ENCODE measurements at regions not wholly inside any gene's neighbourhood (a gene's known extent, or its start where the extent isn't known, plus 50 kb on each side); places are given as distances from the start of the nearest gene placed in this dataset.

- Histone ChIP-seq H3K4me3 (ENCODE audit: control extremely low read depth in 1 of 5, extremely low read depth in 1 of 5, insufficient read depth in 1 of 5, low read depth in 2 of 5, low read length in 4 of 5) (no peak overlapping the region), H3K4me1 (ENCODE audit: control insufficient read depth in 2 of 2, insufficient read depth in 2 of 2, low read length in 2 of 2) (no peaks in the 10 kb centered on the region), H3K27me3 (replicated peaks in 1 of 4; ENCODE audit: control extremely low read depth in 1 of 4, control insufficient read depth in 3 of 4, insufficient read depth in 4 of 4, low read length in 3 of 4) (no peaks in the 10 kb centered on the region), H2AFZ (ENCODE audit: insufficient read depth, low read depth, low read length, poor library complexity, severe bottlenecking) (no peak overlapping the region), H4K20me1 (ENCODE audit: control insufficient read depth, insufficient read depth, low read length, poor library complexity, severe bottlenecking) (no peaks in the 10 kb centered on the region), H3K9ac (ENCODE audit: low read length) (no peak overlapping the region), H3K36me3 (replicated peaks in 1 of 2; ENCODE audit: control extremely low read depth in 1 of 2, control insufficient read depth in 1 of 2, extremely low read depth in 1 of 2, insufficient read depth in 2 of 2, low read length in 1 of 2) (no peaks in the 10 kb centered on the region), H3K79me2 (ENCODE audit: control insufficient read depth, insufficient read depth, low read length) (no peaks in the 10 kb centered on the region), H3K9me3 (ENCODE audit: control extremely low read depth in 1 of 3, control insufficient read depth in 2 of 3, insufficient read depth in 1 of 3, low read length in 2 of 3) (no peaks in the 10 kb centered on the region), H3K27ac (ENCODE audit: low read length in 2 of 2) (no peak overlapping the region), H3K4me2 (replicated peaks; ENCODE audit: low read depth, low read length, poor library complexity, severe bottlenecking) (no peak overlapping the region)
- TF ChIP-seq EZH2 (IDR thresholded peaks at IDR 0.05; ENCODE audit: borderline replicate concordance, insufficient read depth, low read depth, low read length, poor library complexity, severe bottlenecking), result no peak
- no peak for TF ChIP-seq CTCF (IDR thresholded peaks at IDR 0.05)
- no peak overlapping the region for H3K27ac Mint-ChIP-seq
- no peaks in the 10 kb centered on the region for H3K4me1 Mint-ChIP-seq
- CTCF ChIA-PET, result no interaction called here
- POLR2A ChIA-PET, result no interaction called here
- no peak overlapping the region for H3K4me3 Mint-ChIP-seq
- 83% methylated on average over 1 of the region's 1 CpG for WGBS (ENCODE audit: insufficient coverage)
- no peaks in the 10 kb centered on the region for H3K27me3 Mint-ChIP-seq
- ATAC-seq (ENCODE audit: low read depth) (no peak), DNase-seq (no peak)
- intact Hi-C loops (cut with micrococcal nuclease), result no loop called here
- no peaks in the 10 kb centered on the region for H3K9me3 Mint-ChIP-seq (ENCODE audit: insufficient read depth)
Observed at GRCh38 chr9:101999441-101999840, 261.0 kb upstream of the GRIN3A start.

- Histone ChIP-seq H3K4me1 (ENCODE audit: control insufficient read depth in 2 of 2, insufficient read depth in 2 of 2, low read length in 2 of 2) (no peaks in the 10 kb centered on the region), H3K9ac (ENCODE audit: low read length) (no peak overlapping the region), H3K27ac (ENCODE audit: low read length in 2 of 2) (no peak overlapping the region), H3K4me2 (replicated peaks; ENCODE audit: low read depth, low read length, poor library complexity, severe bottlenecking) (no peak overlapping the region), H3K9me3 (ENCODE audit: control extremely low read depth in 1 of 3, control insufficient read depth in 2 of 3, insufficient read depth in 1 of 3, low read length in 2 of 3) (no peaks in the 10 kb centered on the region), H3K79me2 (ENCODE audit: control insufficient read depth, insufficient read depth, low read length) (no peaks in the 10 kb centered on the region), H3K4me3 (ENCODE audit: control extremely low read depth in 1 of 5, extremely low read depth in 1 of 5, insufficient read depth in 1 of 5, low read depth in 2 of 5, low read length in 4 of 5) (no peak overlapping the region), H3K36me3 (replicated peaks in 1 of 2; ENCODE audit: control extremely low read depth in 1 of 2, control insufficient read depth in 1 of 2, extremely low read depth in 1 of 2, insufficient read depth in 2 of 2, low read length in 1 of 2) (no peaks in the 10 kb centered on the region), H4K20me1 (ENCODE audit: control insufficient read depth, insufficient read depth, low read length, poor library complexity, severe bottlenecking) (no peaks in the 10 kb centered on the region), H3K27me3 (replicated peaks in 1 of 4; ENCODE audit: control extremely low read depth in 1 of 4, control insufficient read depth in 3 of 4, insufficient read depth in 4 of 4, low read length in 3 of 4) (no peaks in the 10 kb centered on the region), H2AFZ (ENCODE audit: insufficient read depth, low read depth, low read length, poor library complexity, severe bottlenecking) (no peak overlapping the region)
- H3K4me1 Mint-ChIP-seq, result no peaks in the 10 kb centered on the region
- no peak overlapping the region for H3K4me3 Mint-ChIP-seq
- ChIA-PET CTCF (no interaction called here), POLR2A (no interaction called here)
- no peak for ATAC-seq (ENCODE audit: low read depth)
- no peaks in the 10 kb centered on the region for H3K27me3 Mint-ChIP-seq
- no peak overlapping the region for H3K27ac Mint-ChIP-seq
- intact Hi-C loops (cut with micrococcal nuclease), result no loop called here
- DNase-seq, result no peak
- no peak for TF ChIP-seq CTCF (IDR thresholded peaks at IDR 0.05)
- TF ChIP-seq EZH2 (IDR thresholded peaks at IDR 0.05; ENCODE audit: borderline replicate concordance, insufficient read depth, low read depth, low read length, poor library complexity, severe bottlenecking), result no peak
- WGBS (ENCODE audit: insufficient coverage), result 89% methylated on average over 1 of the region's 5 CpGs
- H3K9me3 Mint-ChIP-seq (ENCODE audit: insufficient read depth), result no peaks in the 10 kb centered on the region
Observed at GRCh38 chr9:101995231-101995630, 256.8 kb upstream of the GRIN3A start.

All from B cell (primary cell).